Breast epithelium (tissue), 4 donors: ENCODE measurements at regions not wholly inside any gene's neighbourhood (a gene's known extent, or its start where the extent isn't known, plus 50 kb on each side); places are given as distances from the start of the nearest gene placed in this dataset.

Experiments
- DNase-seq, 2 donors: peaks; one replicate each; pipeline ENCODE4 v3.0.0-alpha.2; 2019; ENCODE audit warnings: low spot score in 2 of 2
- H3K27ac ChIP-seq, 2 donors: fragments of 200-600 bp; sonication (generic) in 1 of 2; one replicate each; pipeline ENCODE4 v1.5.1; 2016 to 2019; ENCODE audit warnings: mild to moderate bottlenecking in 1 of 2
- H3K27me3 ChIP-seq, 2 donors: fragments of 200-600 bp; sonication (generic) in 1 of 2; one replicate each; pipeline versions ENCODE4 v1.5.1 to v1.6.0; 2017 to 2019; ENCODE audit warnings: control low read depth in 1 of 2, mild to moderate bottlenecking in 1 of 2
- H3K36me3 ChIP-seq: fragments of 200-600 bp; one replicate; pipeline ENCODE4 v1.5.1; 2019
- H3K4me1 ChIP-seq, 2 donors: fragments of 200-600 bp; sonication (generic); one replicate each; pipeline ENCODE4 v1.5.1; 2016 to 2019; ENCODE audit warnings: control low read depth in 1 of 2
- H3K4me3 ChIP-seq, 3 donors: fragments of 200-600 bp; sonication (generic); 1 replicate in 2 of 3; 2 replicates in 1 of 3; pipeline ENCODE4 v1.5.1; 2016 to 2019; ENCODE audit warnings: mild to moderate bottlenecking in 3 of 3, moderate library complexity in 2 of 3
- H3K9me3 ChIP-seq, 2 donors: fragments of 200-600 bp; sonication (generic) in 1 of 2; one replicate each; pipeline ENCODE4 v1.5.1; 2016 to 2019; ENCODE audit warnings: control low read depth in 1 of 2
- POLR2A ChIP-seq: fragments of 450-650 bp; IDR thresholded peaks from one replicate; pipeline ENCODE4 v1.6.1; 2016; ENCODE audit warnings: antibody characterized with exemption, mild to moderate bottlenecking, moderate library complexity
- POLR2AphosphoS5 ChIP-seq, 3 donors: sonication (generic); formaldehyde crosslinking; IDR thresholded peaks; one replicate each; pipeline ENCODE4 v1.6.1; 2017; ENCODE audit warnings: antibody characterized with exemption in 3 of 3
- intact Hi-C: fragments of 100-400 bp; cut with DNase I; formaldehyde crosslinking; loops from one replicate; pipeline ENCODE4 v1.15.1; 2023; ENCODE audit warnings: low total_unique reads
- TF ChIP-seq, protein P1 (sequence below), 3 donors: fragments of 450-650 bp; IDR thresholded peaks; one replicate each; pipeline ENCODE4 v1.5.1; 2016 to 2017; ENCODE audit warnings: antibody characterized with exemption in 3 of 3, mild to moderate bottlenecking in 3 of 3, moderate library complexity in 3 of 3

DNA sequence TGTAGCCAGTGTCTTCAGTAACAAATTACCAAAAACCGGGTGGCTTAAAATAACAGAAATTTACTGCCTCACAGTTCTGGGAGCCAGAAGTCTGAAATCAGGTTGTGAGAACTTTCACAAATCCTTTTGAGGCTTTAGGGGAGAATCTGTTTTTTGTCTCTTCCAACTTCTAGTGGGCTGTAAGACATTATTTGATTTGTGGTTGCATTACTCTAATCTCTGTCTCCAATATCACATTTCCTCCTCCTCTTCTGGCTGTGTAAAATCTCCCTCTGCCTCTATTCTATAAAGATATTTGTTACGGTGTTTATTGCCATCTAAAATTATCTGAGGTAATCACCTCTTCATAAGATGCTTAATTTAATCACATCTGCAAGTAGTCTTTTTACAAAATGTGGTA is 1039.6 kb upstream of the LRRN3 start:
- intact Hi-C loops: no loop called here
- Histone ChIP-seq H3K4me3 (no peak overlapping the region), H3K27me3 (no peaks in the 10 kb centered on the region), H3K36me3 (no peaks in the 10 kb centered on the region), H3K4me1 (no peaks in the 10 kb centered on the region), H3K27ac (no peak overlapping the region), H3K9me3 (no peaks in the 10 kb centered on the region)
- DNase-seq: no peak
- TF ChIP-seq POLR2A: no peak
- TF ChIP-seq, protein P1, sequence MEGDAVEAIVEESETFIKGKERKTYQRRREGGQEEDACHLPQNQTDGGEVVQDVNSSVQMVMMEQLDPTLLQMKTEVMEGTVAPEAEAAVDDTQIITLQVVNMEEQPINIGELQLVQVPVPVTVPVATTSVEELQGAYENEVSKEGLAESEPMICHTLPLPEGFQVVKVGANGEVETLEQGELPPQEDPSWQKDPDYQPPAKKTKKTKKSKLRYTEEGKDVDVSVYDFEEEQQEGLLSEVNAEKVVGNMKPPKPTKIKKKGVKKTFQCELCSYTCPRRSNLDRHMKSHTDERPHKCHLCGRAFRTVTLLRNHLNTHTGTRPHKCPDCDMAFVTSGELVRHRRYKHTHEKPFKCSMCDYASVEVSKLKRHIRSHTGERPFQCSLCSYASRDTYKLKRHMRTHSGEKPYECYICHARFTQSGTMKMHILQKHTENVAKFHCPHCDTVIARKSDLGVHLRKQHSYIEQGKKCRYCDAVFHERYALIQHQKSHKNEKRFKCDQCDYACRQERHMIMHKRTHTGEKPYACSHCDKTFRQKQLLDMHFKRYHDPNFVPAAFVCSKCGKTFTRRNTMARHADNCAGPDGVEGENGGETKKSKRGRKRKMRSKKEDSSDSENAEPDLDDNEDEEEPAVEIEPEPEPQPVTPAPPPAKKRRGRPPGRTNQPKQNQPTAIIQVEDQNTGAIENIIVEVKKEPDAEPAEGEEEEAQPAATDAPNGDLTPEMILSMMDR (IDR thresholded peaks at IDR 0.05): no peak

DNA sequence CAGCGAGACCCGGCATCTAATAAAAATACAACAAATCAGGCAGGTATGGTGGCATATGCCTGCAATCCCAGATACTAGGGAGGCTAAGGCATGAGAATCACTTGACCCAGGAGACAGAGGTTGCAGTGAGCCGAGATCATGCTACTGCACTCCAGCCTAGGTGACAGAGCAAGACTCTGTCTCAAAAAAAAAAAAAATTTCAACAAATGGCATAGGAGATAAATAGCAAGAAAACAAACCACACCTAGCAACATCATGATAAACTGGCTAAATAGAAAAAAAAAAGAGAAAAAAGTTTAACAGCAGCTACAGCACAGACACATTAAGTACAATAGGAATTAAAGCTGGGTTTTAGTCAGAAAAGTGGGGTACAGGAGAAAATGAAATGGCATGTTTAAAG is 1034.6 kb upstream of the LRRN3 start:
- H3K4me1 ChIP-seq: no peaks in the 10 kb centered on the region
- no peak overlapping the region for H3K4me3 ChIP-seq
- no peaks in the 10 kb centered on the region for H3K36me3 ChIP-seq
- intact Hi-C loops: no loop called here
- H3K27ac ChIP-seq: no peak overlapping the region
- H3K9me3 ChIP-seq: no peaks in the 10 kb centered on the region
- TF ChIP-seq, protein P1 (IDR thresholded peaks at IDR 0.05): no peak
- no peak for TF ChIP-seq POLR2A
- TF ChIP-seq POLR2AphosphoS5 (IDR thresholded peaks at IDR 0.05): no peak
- no peak for DNase-seq
- H3K27me3 ChIP-seq: no peaks in the 10 kb centered on the region

DNA sequence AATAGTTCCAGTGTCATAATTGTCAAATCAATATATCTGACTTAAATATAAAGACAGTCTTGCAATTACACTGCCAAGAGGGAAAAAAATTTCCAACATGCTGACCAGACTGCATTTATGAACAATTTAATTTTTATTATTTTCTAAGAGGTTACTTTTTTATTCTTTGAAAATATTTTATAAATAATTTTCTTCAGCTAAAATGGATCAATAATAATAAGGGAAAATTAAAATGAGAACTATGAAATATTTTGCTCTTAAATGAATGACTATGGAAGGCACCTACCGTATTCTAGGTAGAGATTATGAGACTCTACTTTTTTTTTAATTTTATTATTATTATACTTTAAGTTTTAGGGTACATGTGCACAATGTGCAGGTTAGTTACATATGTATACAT is 1032.5 kb upstream of the LRRN3 start:
- intact Hi-C loops: no loop called here

DNA sequence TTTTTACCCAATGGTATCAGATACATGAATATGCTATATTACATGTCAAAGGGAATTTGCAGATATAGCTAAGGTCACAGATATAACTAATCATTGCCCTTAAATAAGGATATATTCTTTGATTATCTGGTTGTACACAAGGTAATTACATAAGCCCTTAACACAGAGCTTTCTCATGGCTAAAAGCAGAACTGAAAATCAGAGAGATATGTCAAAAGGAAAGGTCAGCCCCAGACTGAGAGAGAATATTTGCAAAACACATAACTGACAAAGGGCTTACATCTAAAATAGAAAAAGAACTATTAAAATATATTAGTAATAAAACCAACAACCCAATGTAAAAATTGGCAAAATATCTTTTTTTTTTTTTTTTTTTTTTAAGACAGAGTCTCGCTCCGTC is 1029.5 kb upstream of the LRRN3 start:
- H3K27ac ChIP-seq: no peak overlapping the region
- no peak for DNase-seq
- TF ChIP-seq, protein P1 (IDR thresholded peaks at IDR 0.05): no peak
- TF ChIP-seq POLR2A (no peak), POLR2AphosphoS5 (IDR thresholded peaks at IDR 0.05) (no peak)
- no peaks in the 10 kb centered on the region for H3K4me1 ChIP-seq
- no peaks in the 10 kb centered on the region for H3K27me3 ChIP-seq
- intact Hi-C loops: no loop called here
- no peaks in the 10 kb centered on the region for H3K36me3 ChIP-seq
- no peak overlapping the region for H3K4me3 ChIP-seq
- H3K9me3 ChIP-seq: no peaks in the 10 kb centered on the region

More for the DNA sequence above, 1032.5 kb upstream of the LRRN3 start:
- Histone ChIP-seq H3K36me3 (no peaks in the 10 kb centered on the region), H3K4me3 (no peak overlapping the region), H3K27ac (no peak overlapping the region), H3K9me3 (no peaks in the 10 kb centered on the region), H3K27me3 (no peaks in the 10 kb centered on the region), H3K4me1 (no peaks in the 10 kb centered on the region)
- no peak for DNase-seq
- TF ChIP-seq POLR2A (no peak), POLR2AphosphoS5 (IDR thresholded peaks at IDR 0.05) (no peak)
- TF ChIP-seq, protein P1 (IDR thresholded peaks at IDR 0.05): no peak

DNA sequence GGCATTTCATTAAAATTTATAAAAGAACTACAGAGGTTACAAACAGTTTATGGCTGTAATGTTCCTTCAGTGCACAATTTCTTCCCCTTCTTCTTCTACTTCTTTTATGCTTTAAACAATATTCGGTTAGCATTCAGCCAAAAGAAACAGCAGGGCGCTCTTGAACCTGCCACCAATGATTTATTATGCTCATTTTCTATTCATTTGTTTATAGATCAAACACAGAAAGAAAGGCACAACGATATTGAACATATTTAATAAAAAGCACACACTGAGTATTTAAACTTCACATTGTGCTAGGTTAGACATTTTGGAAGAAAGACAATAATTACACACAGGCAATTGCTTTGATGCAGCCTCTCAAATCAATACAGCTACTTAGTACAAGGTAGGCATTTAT is 1025.8 kb upstream of the LRRN3 start:
- Histone ChIP-seq H3K4me3 (no peak overlapping the region), H3K9me3 (no peaks in the 10 kb centered on the region), H3K4me1 (no peaks in the 10 kb centered on the region), H3K27ac (no peak overlapping the region), H3K36me3 (no peaks in the 10 kb centered on the region), H3K27me3 (no peaks in the 10 kb centered on the region)
- DNase-seq: no peak
- no peak for TF ChIP-seq POLR2AphosphoS5 (IDR thresholded peaks at IDR 0.05)
- TF ChIP-seq POLR2A: no peak
- TF ChIP-seq, protein P1 (IDR thresholded peaks at IDR 0.05): no peak
- intact Hi-C loops: no loop called here
